ENCODE measurements at regions not wholly inside any gene's neighbourhood (a gene's known extent, or its start where the extent isn't known, plus 50 kb on each side); places are given as distances from the start of the nearest gene placed in this dataset.

DNA sequence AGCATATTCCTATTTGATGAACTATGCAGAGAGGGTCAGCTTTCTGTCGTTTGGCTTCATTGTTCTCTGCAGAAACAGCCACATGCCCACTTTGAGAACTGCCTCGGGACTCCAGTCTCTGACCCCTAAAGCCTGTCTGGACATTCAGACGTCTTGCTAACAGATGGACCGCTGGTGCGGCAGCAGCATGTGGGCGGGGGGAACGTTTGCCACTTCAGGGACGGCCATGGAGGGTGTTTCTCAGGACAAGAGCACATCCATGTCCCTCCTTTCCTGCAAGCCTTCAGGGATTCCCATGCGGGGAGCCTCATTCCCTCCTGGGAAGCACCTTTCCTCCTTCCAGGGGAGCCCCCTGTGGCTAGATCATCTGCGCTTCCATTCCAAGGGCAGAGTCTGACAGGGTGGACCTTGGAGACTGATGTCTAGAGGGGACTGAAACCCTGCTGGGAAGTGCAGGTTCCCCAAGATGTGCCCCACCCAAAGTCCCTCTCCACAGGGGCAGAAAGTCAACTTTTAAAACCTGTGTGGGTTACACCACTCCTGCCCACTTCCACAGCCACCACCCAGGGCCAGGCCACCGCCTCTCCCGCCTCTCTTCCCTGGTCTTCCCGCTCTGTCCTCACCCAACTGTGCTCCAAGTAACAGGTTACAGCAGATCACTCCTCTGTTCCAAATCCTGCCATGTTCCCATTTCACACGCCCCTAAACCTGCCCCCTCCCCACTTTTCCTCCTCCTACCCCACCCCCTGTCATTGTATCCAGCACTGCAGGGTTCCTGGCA, 94.8 kb upstream of the PMEPA1 start:
- DNase-seq (ENCODE audit: low read depth), result no peak

DNA sequence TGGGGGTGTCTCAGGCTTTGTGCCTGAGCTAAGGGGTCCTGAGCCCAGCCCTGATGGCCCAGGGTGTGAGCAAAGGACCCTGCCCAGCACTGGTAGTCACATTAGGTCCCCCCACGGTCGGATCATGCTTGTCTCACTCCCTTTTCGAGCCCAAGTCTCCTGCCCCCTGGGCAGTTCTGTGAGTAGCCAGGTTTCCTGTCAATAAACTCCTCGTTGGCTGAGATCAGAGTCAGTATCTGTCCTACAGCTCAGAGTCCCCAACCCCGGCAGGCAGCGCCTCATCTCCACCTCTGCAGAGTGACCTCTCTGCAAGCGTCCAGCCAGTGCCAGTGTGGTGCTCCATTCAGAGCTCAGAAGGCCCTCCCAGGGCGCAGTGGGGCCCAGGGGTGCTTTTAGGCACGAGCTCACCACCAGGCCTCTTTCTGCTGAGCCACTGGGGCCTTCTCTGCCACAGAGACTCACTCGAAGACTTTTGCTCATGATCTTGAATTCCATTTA, 93.7 kb upstream of the PMEPA1 start:
- no peak for DNase-seq (ENCODE audit: low read depth)

DNA sequence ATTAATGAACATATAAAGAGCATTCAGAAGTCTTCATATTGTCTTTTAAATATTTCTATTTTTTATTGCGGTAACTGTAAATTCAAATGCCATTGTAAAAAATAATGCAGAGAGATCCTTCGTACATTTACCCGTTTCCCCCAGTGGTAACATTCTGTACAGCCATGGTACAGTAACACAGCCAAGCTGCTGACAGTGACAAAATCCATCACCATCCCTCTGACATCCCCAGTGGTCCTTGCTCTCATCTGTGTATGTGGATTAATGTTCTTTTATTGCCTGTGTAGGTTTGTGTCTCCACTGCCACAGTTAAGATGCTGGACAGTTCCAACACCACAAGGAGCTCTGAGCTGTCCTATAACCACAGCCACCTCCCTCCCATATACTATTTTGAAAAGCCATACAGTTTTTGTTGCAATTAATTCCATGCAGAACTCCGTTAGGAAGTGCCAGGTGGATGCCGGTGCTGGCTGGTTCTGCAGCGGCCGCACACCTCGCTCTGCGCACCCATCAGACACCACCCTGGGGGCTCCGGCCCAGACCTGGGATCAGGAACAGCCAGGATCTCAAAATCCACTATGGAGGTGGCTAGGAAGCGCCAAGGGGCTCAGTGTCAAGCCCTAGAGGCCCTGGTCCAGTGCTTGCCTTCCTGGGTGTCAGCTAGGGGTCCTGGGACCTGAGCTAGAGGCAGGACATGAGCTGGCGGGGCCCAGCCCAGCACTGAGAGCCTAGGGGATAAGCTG, 93.1 kb upstream of the PMEPA1 start:
- DNase-seq (ENCODE audit: low read depth), result no peak

DNA sequence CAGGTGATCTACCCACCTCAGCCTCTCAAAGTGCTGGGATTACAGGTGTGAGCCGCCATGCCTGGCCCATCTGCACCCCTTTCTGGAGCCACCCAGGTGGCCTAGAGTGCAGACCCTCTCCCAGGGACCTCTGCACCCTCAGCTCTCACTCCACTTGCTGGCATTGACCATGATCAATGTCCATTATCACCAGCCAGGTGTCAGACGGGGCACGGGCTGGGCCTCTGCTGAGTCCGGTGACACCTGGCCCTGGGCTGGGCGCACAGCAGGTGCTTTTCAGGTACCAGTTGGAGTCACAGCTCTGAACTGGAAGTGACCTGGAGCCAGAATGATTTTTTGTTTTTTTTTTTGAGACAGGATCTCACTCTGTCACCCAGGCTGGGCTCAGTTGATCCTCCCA, 91.8 kb upstream of the PMEPA1 start:
- DNase-seq (ENCODE audit: low read depth), result no peak

DNA sequence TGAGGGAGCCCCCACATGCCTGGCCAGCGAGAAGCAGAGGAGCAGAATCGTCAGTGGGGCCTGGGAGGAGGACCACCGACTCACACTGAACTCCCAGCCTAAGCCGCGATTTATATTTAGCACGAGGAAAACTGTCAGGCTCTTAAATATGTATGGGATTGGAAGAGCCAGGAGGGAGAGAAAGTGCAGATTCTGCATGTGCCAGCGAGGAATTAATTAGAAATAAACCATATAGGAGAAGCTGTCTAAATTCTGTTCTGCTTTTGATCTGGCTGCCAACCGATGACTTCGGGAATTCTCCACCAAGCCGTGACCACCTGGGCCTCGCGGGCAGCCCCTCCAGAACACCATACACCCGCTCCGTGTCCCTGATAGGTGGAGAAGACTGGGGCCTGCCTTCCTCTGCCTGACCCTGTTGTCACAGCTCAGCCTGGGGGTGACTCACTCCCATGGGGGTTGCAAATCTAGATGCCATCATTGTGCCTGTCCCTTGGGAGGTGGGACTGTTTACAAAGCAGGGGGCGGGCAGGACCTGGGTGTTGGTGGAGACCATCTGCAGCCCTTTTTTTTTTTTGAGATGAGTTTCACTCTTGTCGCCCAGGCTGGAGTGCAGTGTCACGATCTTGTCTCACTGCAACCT, 91.1 kb upstream of the PMEPA1 start:
- DNase-seq (ENCODE audit: low read depth), result no peak

DNA sequence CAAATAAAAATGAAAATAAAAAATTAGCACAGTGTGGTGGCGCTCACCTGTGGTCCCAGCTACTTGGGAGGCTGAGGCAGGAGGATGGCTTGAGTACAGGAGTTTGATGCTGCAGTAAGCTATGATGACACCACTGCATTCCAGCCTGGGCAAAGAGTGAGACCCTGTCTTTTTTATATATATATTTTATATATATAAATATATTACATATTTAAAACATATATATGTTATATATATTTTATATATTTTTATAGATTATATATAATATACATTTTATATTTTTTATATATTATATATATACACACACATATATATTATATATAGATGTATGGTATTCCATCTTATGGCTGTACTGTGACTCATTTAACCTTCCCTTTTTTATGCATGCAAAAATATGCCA, 87.6 kb upstream of the PMEPA1 start:
- DNase-seq (ENCODE audit: low read depth), result no peak

DNA sequence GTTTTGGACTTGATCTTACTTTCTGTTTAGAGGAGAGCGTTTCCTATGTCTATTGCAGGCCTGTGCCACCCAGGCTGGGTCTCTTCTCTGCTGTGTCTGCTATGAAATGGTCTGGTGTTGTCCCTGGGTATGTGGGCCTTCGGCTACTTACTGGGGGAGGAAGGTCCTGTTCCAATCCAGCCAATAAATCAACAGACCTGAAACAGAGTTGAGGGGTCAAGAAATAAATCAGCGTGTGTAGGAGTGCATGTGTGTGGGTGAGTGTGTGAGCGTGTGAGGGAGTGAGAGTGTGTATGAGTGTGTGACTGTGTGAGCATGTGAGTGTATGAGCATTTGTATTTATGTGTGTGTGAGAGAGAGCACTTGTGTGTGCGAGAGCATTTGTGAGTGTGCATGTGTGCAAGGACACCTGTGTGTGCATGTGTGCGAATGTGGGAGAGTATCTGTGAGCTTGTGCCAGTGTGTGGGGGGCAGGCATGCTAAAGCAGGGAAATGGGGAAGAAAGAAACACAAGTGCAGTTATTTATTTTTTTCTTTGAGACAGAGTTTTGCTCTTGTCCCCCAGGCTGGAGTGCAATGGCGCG, 86.3 kb upstream of the PMEPA1 start:
- no peak for DNase-seq (ENCODE audit: low read depth)

DNA sequence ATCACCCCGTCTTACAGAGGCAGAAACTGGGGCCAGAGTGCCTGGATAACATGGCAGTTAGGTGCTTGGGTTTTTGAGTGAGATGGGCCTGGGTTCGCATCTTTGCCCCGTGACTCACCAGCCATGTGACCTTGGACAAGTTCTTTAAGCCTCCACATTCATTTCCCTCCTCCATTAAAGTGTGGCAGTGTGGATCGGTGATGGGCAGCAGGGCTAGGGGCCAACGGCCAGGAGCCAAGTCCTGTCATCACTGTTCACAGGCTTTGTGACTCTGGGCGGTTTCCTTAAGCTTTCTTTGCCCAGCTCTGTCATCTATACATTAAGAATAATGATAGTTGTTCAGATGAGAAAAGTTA, 85.5 kb upstream of the PMEPA1 start:
- DNase-seq (ENCODE audit: low read depth), result peak; percentile 8

DNA sequence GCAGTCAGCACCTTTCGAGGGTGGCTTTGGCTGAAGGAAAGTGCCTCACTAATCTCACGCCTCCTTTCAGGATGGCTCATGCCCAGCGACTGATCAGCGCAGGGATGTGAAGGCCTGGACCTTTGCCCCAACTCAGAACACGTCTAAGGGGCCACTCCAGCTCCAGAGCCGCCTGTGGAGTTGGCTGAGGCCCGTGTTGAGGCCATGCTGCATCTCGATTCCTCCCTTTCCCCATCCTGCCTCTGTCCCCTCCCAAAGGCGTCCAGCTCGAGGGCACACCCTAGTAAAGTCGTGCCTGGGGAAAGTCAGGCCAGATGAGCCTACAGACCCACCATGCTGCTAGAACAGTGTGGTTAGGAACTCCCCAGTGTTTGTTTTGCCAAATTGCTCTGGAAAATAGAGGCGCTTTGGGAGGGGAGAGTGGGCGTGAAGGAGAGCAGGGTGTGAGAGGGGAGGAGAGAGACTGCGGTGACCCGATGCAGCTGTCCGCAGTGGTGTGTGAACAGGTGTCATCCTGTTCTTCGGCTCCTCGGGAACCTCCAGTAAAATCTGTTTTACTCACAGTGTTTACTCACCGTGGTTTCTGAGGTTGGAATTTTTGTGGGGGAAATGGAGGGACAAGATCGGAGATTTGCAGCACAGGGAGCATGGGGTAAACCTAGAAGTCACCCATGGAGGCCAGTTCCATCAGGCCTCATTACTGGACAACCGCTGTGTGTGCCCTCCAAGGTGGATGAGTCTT, 85.0 kb upstream of the PMEPA1 start:
- DNase-seq (ENCODE audit: low read depth), result peak; percentile 8

DNA sequence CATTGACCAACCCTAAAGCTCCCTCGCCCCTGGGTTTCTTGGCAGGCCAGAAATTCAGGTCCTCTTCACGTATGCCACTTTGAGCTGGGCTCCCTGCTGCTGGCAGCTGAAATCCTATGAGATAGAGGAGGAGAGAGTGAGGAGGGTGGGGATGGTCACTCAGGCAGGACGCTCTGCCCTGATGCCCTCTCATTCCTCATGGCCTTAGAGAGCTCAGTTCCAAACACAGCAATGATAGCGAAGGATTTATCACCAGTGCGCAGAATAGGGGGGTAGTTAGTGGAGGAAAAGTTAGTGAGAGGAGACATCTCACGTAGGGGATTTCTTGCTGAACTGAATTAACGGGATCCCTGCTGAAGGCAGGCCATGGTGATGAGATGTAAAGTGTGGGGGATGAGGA, 84.2 kb upstream of the PMEPA1 start:
- no peak for DNase-seq (ENCODE audit: low read depth)

DNA sequence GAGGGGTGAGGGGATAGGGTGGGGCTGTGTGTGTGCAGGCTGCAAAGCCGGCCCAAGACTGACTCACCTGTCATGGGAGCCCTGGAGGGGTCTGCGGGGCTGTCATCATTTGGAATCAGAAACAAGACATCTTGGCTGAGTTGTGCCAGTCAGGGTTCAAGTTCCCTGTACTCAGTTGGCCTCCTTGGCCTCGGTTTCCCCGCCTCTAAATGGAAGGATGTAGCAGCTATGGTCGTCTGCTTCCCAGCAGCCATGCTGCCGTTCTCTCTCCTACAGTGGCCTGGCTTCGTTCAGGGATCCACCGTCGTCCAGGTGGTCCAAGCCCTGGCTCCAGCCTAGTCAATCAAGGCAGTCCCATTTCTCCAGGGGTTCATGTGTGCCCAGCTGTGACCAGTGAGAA, 83.6 kb upstream of the PMEPA1 start:
- DNase-seq (ENCODE audit: low read depth), result no peak

DNA sequence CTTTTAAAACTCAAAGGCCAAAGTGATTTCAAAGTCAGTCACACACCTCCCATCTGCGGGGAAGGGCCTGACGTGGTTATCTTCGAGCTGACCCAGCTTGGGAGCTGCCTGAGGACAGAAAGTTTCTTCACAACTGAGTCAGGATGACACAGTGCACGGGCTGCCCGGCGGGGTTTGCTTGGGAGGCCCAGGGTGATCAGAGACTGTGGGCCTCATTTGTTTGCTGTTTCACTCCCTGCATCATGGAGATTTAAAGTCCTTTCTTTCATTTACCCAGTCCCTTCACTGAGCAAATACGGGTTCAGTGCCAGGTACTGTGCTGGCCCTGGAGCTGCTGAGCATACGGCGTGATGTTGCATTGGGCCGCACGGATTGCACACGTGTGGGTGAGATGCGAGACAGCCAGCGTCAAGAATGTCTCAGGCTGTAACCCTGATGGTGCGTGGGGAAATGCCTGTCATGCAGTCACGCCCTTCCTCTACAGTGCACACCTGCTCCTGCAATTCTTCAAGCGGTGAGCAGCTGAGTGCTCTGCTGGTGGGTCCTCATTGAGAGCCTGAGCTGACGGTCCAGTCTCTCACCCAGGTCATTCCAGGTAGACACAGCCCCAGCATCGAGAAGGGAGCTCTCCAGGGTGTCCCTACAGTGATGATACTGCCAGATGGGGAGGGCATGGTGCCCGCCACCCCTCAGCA, 82.7 kb upstream of the PMEPA1 start:
- DNase-seq (ENCODE audit: low read depth), result no peak

DNA sequence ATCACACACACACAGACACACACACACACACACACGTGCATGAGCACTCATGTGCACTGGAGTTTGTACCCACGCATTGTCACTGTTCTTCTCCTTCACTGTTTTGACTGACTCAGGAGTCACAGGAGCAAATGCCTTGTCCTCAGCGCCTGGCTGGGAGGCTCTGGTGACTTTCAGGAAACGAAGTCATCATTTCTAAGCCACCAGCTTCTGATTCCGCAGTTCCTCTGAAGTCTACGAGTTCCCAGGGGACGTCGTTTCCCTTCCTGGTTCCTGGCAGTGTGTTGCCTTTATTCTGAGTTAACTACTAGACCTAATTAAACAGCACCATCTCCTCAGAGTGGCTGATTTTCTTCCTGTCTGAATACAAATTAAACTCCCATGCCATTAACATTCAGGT, 82.2 kb upstream of the PMEPA1 start:
- no peak for DNase-seq (ENCODE audit: low read depth)

DNA sequence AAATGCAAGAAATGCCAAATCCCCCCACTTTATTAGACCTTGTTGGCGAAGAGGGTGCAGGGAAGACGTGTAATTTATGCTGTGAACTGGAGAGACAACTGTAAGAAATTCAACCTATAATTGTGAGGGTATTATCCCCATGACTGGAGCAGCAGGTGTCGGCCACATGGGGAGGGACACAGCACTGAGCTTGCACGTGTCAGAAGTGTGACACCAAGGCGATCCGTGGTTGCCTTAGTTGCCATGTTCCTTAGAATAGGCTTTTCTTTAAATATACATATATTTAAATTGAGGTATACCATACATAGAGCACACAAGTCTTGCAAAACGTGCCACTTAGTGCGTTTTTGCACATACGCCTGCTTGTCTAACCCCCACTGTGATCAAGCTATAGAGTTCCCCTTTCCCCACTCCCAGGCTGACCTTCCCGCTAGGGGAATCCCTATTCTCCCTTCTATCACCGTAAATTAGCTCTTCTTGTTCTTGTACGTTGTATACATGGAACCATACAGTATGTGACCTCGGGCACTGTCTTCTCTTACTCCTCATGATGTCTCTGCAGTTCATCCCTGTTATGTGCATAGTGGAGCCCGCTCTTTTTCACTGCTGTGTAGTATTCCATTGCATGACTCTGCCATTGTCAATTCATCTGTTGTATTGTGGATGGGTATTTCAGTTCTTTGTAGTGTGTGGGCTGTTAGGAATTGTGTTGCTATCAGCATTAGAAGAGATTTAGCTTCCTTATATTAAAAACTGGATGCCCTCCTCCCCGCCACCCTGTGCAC, 81.6 kb upstream of the PMEPA1 start:
- DNase-seq (ENCODE audit: low read depth), result no peak

DNA sequence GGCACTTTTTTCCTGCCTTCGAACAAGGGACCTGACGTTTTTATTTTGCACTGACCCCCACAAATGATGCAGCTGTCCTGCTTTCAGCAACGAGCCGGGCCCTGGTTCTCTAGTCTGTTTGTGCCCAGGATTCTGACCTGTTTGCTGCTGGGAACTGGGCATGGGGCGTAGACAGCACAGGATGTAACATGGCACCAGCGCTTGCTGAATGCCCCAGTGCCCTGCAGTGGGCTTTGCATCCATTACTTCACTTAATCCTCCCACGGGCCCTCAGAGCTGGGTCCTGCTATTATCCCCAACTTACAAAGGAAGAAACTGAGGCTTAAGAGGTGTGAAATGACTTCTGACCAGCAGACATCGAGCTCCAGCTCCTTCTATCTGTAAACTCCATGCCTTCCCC, 80.4 kb upstream of the PMEPA1 start:
- no peak for DNase-seq (ENCODE audit: low read depth)

DNA sequence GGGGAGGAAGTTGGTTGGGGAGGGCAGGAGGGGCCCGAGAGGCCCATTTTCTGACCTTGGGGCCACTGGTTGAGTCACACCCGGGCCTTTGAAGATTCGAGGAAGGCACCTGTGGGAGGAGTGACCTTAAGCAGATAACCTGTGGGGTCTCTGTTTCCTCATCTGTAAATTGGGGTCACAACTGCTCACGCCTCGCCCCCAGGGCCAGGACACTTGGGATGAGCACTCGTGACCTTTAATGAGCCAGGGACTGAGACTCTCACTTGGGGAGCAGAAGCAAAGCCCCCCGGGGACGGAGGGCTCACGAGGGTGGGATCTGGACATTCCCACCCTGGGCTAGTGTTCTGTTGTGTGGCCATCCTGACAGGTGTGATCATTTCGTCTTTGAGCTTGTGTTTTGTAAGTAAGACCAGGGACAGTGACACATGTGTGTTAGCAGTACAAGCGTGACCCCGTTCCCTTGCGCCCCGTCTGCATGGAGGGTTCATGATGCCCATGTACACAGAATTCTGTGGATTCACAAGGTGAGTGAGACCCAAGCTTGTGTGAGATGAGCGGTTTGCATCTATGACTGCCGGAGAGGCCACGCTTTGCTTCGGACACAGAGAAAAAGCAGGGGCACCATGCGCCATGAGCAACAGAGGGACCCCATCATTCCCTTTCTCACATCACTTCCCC, 79.3 kb upstream of the PMEPA1 start:
- DNase-seq (ENCODE audit: low read depth), result no peak

DNA sequence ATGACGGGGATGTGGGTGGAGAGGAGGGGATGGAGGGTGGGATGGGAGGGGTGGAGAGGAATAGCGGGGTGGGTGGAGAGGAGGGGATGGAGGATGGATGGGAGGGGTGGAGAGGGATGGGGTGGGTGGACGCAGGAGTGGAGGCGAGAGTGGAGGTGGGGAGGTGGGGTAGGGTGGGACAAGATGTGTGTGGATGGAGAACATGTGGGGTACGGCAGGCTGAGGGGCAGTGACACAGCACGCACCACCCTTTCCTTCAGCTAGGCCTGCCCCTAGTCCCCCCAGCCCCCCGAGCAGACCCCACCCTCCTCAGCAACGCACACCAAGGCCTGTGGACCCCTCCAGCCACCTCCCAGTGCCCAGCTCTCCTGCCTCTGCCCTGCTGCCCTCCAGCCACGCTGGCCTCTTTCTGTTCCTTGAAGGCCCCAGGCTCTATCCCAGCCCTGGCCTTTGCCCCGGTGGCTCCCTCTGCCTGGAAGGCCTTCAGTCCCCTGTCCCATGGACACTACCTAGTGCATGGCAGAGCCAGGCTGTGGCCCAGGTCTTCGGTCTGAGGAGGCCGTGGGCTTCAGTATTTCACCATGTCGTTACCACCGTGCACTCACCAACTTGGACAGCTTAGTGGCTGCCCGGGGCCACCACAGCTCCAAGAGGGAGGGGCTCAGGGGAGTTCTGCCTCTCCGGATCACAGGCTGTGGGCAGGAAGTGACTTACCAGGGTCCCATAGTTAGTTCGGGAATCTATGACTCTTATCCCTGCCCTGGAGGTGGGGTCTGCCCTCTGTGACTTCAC, 78.4 kb upstream of the PMEPA1 start:
- no peak for DNase-seq (ENCODE audit: low read depth)

DNA sequence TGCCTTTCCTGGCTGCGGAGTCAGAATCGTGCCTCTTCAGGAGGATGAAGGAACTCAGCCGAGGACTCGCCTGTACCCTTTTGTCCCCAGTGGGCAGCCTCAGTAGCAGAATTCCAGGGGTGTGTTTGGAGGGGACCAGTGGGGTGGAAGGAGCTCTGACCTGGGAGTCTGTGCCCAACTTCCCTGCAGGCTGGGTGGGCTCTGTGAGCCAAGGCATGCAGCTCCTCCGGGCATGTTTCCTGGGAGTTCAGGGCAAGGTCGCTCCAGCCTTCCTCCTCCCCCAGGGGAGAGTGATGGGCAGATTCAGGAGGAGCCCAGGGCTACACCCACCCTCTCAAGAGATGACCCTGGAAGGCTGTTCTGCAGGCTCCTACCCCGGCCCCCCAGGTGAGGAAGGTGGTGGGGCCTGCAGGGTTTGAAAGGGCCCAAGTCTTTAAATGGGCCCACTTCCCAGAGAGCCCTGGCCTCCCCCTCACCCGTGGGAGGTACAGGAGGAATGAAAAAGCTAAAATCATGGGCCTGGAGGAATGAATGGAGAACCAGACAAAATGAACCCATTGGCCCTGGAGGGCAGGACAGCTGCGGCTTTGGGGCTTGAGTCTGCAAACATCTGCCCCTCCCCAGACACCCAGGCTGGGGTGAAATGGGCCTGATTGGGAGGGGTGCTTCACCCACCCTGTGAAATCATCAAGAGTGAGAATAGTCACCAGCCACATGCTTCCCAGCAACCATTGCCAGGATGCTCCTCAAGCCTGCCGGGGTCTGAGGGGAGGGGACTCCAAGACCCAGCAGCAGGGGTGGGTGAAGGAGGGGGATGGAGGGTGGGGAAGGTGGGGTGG, 77.6 kb upstream of the PMEPA1 start:
- no peak for DNase-seq (ENCODE audit: low read depth)
